T-helper 1 cell treated with Interleukin-12 subunit alpha and Interleukin-12 subunit beta and Interleukin-4 antibody, amounts not matched to agents 30 μg/mL and 1 μg/mL, for 36 hours (primary cell): ENCODE measurements at regions not wholly inside any gene's neighbourhood (a gene's known extent, or its start where the extent isn't known, plus 50 kb on each side); places are given as distances from the start of the nearest gene placed in this dataset.

Experiments
- H3K27ac Mint-ChIP-seq: one replicate; pipeline ENCODE4 v1.8.0; 2021; ENCODE audit warnings: mild to moderate bottlenecking, mixed read lengths
- H3K27me3 Mint-ChIP-seq: one replicate; pipeline ENCODE4 v1.8.0; 2021; ENCODE audit warnings: low read depth, mixed read lengths
- H3K36me3 Mint-ChIP-seq: one replicate; pipeline ENCODE4 v1.8.0; 2021; ENCODE audit warnings: low read depth, mixed read lengths
- H3K4me1 Mint-ChIP-seq: one replicate; pipeline ENCODE4 v1.8.0; 2021; ENCODE audit warnings: low read depth, mixed read lengths
- H3K4me3 Mint-ChIP-seq: one replicate; pipeline ENCODE4 v1.8.0; 2021; ENCODE audit warnings: mild to moderate bottlenecking, moderate library complexity, mixed read lengths
- H3K9me3 Mint-ChIP-seq: one replicate; pipeline ENCODE4 v1.8.0; 2021; ENCODE audit warnings: mixed read lengths

DNA sequence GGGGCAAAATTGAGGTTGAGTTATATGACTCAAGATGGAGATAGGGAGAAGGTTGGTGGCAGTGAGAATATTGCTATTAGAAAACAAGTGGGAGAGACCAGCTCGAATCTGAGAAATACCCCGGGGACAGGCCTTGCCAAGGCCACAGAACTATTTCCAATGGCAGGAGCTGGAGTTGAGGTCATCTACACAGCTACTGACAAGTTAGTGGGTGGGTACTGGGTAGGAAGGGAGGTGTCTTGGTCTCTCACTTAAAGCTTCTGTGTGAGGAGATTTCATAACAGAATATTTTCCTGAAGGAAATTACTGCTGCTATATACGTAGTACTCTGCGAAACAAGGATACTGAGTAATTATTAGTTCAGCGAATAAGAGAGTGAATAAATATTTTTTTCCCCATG, 69.4 kb upstream of the ITPRID2 start:
- Mint-ChIP-seq H3K4me1 (no peaks in the 10 kb centered on the region), H3K9me3 (no peaks in the 10 kb centered on the region), H3K4me3 (no peak overlapping the region), H3K27me3 (peaks cover 14% of the 10 kb centered on the region), H3K27ac (no peak overlapping the region), H3K36me3 (no peaks in the 10 kb centered on the region)

DNA sequence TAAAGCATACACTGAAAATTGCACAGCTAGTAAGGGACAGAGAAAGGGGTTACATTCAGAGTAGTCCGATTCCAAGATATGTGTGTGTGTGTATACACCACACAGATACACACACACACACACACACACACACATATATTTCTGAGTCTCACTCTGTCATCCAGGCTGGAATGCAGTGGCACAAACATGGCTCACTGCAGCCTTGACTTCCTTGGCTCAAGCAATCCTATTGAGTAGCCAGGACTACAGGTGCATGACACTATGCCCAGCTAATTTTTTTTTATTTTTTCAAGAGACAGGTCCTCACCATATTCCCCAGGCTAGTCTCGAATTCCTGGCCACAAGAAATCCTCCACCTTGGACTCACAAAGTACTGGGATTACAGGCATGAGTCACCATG, 68.1 kb upstream of the ITPRID2 start:
- Mint-ChIP-seq H3K4me1 (no peaks in the 10 kb centered on the region), H3K4me3 (no peak overlapping the region), H3K9me3 (no peaks in the 10 kb centered on the region), H3K27me3 (peaks cover 13% of the 10 kb centered on the region), H3K36me3 (no peaks in the 10 kb centered on the region), H3K27ac (no peak overlapping the region)

GRCh38 chr2:181828122-181828705, 63.3 kb upstream of the ITPRID2 start:
- no peaks in the 10 kb centered on the region for H3K9me3 Mint-ChIP-seq

GRCh38 chr2:181829230-181829629, 62.3 kb upstream of the ITPRID2 start:
- Mint-ChIP-seq H3K4me3 (no peak overlapping the region), H3K36me3 (no peaks in the 10 kb centered on the region), H3K27me3 (peaks cover 24% of the 10 kb centered on the region), H3K27ac (no peak overlapping the region), H3K9me3 (no peaks in the 10 kb centered on the region), H3K4me1 (no peaks in the 10 kb centered on the region)

More at GRCh38 chr2:181828122-181828705, 63.3 kb upstream of the ITPRID2 start:
- Mint-ChIP-seq H3K27ac (no peak overlapping the region), H3K36me3 (no peaks in the 10 kb centered on the region), H3K27me3 (peaks cover 24% of the 10 kb centered on the region), H3K4me1 (no peaks in the 10 kb centered on the region), H3K4me3 (no peak overlapping the region)

DNA sequence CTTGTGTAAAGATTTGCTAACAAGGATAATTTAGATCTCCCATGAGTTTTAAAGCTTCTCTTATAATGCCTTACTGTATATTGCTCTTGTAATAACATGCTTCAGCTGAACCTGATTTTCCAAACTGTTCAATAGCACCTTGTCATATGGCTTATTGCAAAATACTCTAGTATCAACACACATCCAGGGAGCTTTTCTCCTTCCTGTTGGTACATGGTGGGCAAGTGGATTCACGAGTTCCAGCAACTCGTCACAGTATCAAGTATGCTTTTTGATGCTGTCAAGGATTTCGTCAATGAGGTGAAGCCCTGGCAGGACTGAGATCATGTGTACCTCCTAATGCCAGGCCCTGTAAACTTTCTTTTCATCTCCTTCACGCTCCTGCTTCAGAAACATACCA, 59.5 kb upstream of the ITPRID2 start:
- Mint-ChIP-seq H3K4me3 (no peak overlapping the region), H3K36me3 (no peaks in the 10 kb centered on the region), H3K27ac (no peak overlapping the region), H3K9me3 (no peaks in the 10 kb centered on the region), H3K4me1 (no peaks in the 10 kb centered on the region), H3K27me3 (peaks cover 26% of the 10 kb centered on the region)

- no peaks in the 10 kb centered on the region for H3K9me3 Mint-ChIP-seq
- no peaks in the 10 kb centered on the region for H3K36me3 Mint-ChIP-seq
- H3K4me1 Mint-ChIP-seq, result no peaks in the 10 kb centered on the region
- H3K27me3 Mint-ChIP-seq, result peaks cover 23% of the 10 kb centered on the region
- H3K27ac Mint-ChIP-seq, result no peak overlapping the region
- H3K4me3 Mint-ChIP-seq, result no peak overlapping the region
These were observed 54.9 kb upstream of the ITPRID2 start for GRCh38 chr2:181836583-181836982.

GRCh38 chr2:181837563-181837962, 54.0 kb upstream of the ITPRID2 start:
- no peak overlapping the region for H3K4me3 Mint-ChIP-seq
- no peak overlapping the region for H3K27ac Mint-ChIP-seq

GRCh38 chr2:181839811-181840210, 51.7 kb upstream of the ITPRID2 start:
- Mint-ChIP-seq H3K9me3 (no peaks in the 10 kb centered on the region), H3K36me3 (no peaks in the 10 kb centered on the region), H3K4me1 (no peaks in the 10 kb centered on the region), H3K27me3 (peaks cover 24% of the 10 kb centered on the region), H3K4me3 (no peak overlapping the region), H3K27ac (no peak overlapping the region)

More at GRCh38 chr2:181837563-181837962, 54.0 kb upstream of the ITPRID2 start:
- H3K36me3 Mint-ChIP-seq, result no peaks in the 10 kb centered on the region
- no peaks in the 10 kb centered on the region for H3K9me3 Mint-ChIP-seq
- H3K27me3 Mint-ChIP-seq, result peaks cover 19% of the 10 kb centered on the region
- H3K4me1 Mint-ChIP-seq, result no peaks in the 10 kb centered on the region

DNA sequence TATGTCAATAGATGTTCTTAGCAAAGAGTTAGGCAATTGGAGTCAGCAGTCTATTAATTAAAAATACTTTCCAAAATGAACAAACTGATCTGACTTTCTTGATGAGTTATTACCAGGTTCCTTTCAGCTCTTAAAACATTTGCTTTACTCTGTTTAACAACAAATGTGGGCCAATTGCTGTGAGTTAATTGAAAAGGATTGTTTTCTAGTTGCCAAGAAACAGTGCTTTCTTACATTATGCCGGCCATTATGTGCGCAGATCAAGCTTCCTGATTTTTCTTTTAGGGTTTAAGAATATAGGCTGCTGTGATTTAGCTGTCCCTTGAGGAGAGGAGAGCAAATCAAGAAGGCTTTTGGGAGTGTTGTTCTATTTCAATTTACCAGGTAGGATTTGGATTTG, 50.5 kb upstream of the ITPRID2 start:
- Mint-ChIP-seq H3K36me3 (no peaks in the 10 kb centered on the region), H3K27ac (no peak overlapping the region), H3K9me3 (no peaks in the 10 kb centered on the region), H3K4me1 (no peaks in the 10 kb centered on the region), H3K27me3 (peaks cover 17% of the 10 kb centered on the region), H3K4me3 (no peak overlapping the region)
